ENCODE measurements at regions not wholly inside any gene's neighbourhood (a gene's known extent, or its start where the extent isn't known, plus 50 kb on each side); places are given as distances from the start of the nearest gene placed in this dataset.

DNA sequence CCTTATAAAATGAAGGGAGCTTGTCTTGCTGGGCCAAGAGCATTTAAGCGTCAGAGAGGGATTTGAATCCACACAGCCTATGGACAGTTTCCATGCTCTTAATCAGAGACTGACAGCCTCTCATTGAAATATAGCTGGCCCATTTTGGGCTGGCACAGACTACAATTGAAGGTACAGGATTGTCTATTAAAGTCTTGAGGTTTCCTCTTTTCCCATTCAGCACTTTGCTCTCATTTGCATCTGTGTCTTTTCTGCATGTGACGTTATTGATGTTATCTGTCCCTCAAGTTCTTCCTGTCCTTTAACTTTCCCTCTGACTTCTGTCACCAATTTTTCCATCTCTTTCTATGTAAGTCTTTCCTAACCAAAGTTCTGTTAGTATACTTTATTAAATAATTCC lies 133.3 kb upstream of the SFRP2 start:
- Mint-ChIP-seq H3K4me3 (ENCODE audit: low read depth, unreplicated experiment) (no peak overlapping the region), H3K27ac (ENCODE audit: unreplicated experiment) (no peak overlapping the region), H3K4me1 (ENCODE audit: low read depth, unreplicated experiment) (no peaks in the 10 kb centered on the region), H3K27me3 (ENCODE audit: unreplicated experiment) (peaks cover 11% of the 10 kb centered on the region), H3K36me3 (ENCODE audit: insufficient read depth, unreplicated experiment) (no peaks in the 10 kb centered on the region), H3K9me3 (ENCODE audit: low read depth, unreplicated experiment) (no peaks in the 10 kb centered on the region)
- no TSS peak for BruUV-seq (replicated peaks)
- CTCF ChIA-PET, result no interaction called here
- TF ChIP-seq, protein P1, sequence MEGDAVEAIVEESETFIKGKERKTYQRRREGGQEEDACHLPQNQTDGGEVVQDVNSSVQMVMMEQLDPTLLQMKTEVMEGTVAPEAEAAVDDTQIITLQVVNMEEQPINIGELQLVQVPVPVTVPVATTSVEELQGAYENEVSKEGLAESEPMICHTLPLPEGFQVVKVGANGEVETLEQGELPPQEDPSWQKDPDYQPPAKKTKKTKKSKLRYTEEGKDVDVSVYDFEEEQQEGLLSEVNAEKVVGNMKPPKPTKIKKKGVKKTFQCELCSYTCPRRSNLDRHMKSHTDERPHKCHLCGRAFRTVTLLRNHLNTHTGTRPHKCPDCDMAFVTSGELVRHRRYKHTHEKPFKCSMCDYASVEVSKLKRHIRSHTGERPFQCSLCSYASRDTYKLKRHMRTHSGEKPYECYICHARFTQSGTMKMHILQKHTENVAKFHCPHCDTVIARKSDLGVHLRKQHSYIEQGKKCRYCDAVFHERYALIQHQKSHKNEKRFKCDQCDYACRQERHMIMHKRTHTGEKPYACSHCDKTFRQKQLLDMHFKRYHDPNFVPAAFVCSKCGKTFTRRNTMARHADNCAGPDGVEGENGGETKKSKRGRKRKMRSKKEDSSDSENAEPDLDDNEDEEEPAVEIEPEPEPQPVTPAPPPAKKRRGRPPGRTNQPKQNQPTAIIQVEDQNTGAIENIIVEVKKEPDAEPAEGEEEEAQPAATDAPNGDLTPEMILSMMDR (IDR thresholded peaks at IDR 0.05; ENCODE audit: unreplicated experiment), result no peak
- no peak for DNase-seq
- intact Hi-C loops (cut with micrococcal nuclease; ENCODE audit: unreplicated experiment), result no loop called here

DNA sequence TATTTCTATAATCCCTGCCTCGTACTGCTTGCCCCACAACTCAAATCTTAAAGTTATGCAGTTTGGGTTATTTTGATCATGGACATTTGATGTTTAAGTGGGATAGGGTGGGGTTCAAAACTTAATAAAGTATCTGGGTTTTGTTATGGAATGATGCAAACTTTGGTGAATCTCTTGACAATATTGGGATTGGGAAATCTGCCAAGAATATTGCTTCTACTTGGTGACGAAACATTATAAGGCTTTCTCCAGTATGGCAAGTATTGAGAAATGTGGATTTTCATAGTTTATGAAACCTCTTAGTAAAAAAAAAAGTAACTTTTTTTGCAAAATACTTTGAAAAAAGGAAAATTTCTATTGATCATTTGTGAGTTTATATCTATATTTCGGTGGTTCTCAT lies 130.8 kb upstream of the SFRP2 start:
- Mint-ChIP-seq H3K36me3 (ENCODE audit: insufficient read depth, unreplicated experiment) (no peaks in the 10 kb centered on the region), H3K4me3 (ENCODE audit: low read depth, unreplicated experiment) (no peak overlapping the region), H3K27ac (ENCODE audit: unreplicated experiment) (no peak overlapping the region), H3K4me1 (ENCODE audit: low read depth, unreplicated experiment) (no peaks in the 10 kb centered on the region), H3K9me3 (ENCODE audit: low read depth, unreplicated experiment) (no peaks in the 10 kb centered on the region), H3K27me3 (ENCODE audit: unreplicated experiment) (peaks cover 11% of the 10 kb centered on the region)
- DNase-seq, result no peak
- CTCF ChIA-PET, result no interaction called here
- TF ChIP-seq, protein P1 (IDR thresholded peaks at IDR 0.05; ENCODE audit: unreplicated experiment), result no peak
- intact Hi-C loops (cut with micrococcal nuclease; ENCODE audit: unreplicated experiment), result no loop called here
- BruUV-seq (replicated peaks), result no TSS peak

DNA sequence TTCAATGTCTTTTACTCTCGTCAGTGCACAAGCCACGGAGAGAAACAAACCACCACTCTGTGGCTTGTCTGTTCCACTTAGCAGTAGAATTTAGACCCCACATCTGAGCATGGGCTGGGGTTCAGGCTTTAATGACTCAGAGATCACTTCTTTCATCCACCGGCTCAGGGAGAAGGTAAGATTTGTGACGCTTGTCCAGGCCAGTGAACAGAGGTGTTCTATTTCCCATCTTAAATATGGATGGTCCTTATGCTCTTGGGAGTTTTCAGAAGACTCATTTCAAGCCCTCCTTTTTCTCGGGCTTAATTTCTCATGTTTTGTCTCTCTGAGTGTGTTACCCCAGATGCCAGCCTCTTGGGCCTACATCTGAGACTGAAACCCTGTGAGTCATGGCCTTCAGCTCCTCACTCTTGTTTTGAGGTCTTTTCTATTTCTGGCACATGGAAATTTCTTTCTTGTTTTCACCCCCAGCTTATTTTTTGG lies 127.4 kb upstream of the SFRP2 start:
- no TSS peak for BruUV-seq (replicated peaks)
- intact Hi-C loops (cut with micrococcal nuclease; ENCODE audit: unreplicated experiment), result no loop called here
- CTCF ChIA-PET, result no interaction called here
- Mint-ChIP-seq H3K9me3 (ENCODE audit: low read depth, unreplicated experiment) (no peaks in the 10 kb centered on the region), H3K4me3 (ENCODE audit: low read depth, unreplicated experiment) (no peak overlapping the region), H3K36me3 (ENCODE audit: insufficient read depth, unreplicated experiment) (no peaks in the 10 kb centered on the region), H3K4me1 (ENCODE audit: low read depth, unreplicated experiment) (no peaks in the 10 kb centered on the region), H3K27me3 (ENCODE audit: unreplicated experiment) (peaks cover 11% of the 10 kb centered on the region), H3K27ac (ENCODE audit: unreplicated experiment) (no peak overlapping the region)
- TF ChIP-seq, protein P1 (IDR thresholded peaks at IDR 0.05; ENCODE audit: unreplicated experiment), result no peak
- DNase-seq, result no peak

DNA sequence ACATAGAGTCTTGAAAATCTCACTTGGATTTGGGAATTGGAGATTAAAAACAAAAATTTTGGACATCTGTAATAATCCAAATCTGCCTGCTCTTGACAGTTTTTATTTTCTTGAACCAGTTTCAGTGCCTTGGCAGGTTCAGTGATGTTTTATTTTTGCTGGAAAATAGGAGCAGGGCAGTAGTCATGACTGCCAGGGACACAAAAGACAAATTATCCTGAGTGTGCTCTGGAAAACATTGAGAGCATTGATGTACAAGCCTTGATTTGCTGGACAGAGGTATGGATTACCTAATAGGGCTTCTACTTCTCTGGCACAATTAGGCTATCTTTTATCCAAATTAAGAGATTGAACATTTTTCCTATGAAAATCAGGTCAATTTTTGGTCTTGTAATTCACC lies 123.4 kb upstream of the SFRP2 start:
- intact Hi-C loops (cut with micrococcal nuclease; ENCODE audit: unreplicated experiment), result no loop called here
- no peak overlapping the region for H3K4me3 Mint-ChIP-seq (ENCODE audit: low read depth, unreplicated experiment)
- CTCF ChIA-PET, result no interaction called here
- H3K27ac Mint-ChIP-seq (ENCODE audit: unreplicated experiment), result no peak overlapping the region
- H3K9me3 Mint-ChIP-seq (ENCODE audit: low read depth, unreplicated experiment), result no peaks in the 10 kb centered on the region
- BruUV-seq (replicated peaks), result no TSS peak
- no peaks in the 10 kb centered on the region for H3K27me3 Mint-ChIP-seq (ENCODE audit: unreplicated experiment)
- no peaks in the 10 kb centered on the region for H3K36me3 Mint-ChIP-seq (ENCODE audit: insufficient read depth, unreplicated experiment)
- DNase-seq, result no peak
- no peaks in the 10 kb centered on the region for H3K4me1 Mint-ChIP-seq (ENCODE audit: low read depth, unreplicated experiment)
- TF ChIP-seq, protein P1 (IDR thresholded peaks at IDR 0.05; ENCODE audit: unreplicated experiment), result no peak
